ENCODE measurements at regions not wholly inside any gene's neighbourhood (a gene's known extent, or its start where the extent isn't known, plus 50 kb on each side); places are given as distances from the start of the nearest gene placed in this dataset.

GRCh38 chr12:66919466-66919865 lies 240.6 kb upstream of the GRIP1 start:
- no peaks in the 10 kb centered on the region for H3K27me3 ChIP-seq (replicated peaks)
- no peak overlapping the region for H3K27ac ChIP-seq
- in situ Hi-C loops (cut with HindIII; ENCODE audit: low pct_ligation_motif_present, low sequenced_read_pairs) = no loop called here
- H3K4me3 ChIP-seq (ENCODE audit: low read depth, low read length) = no peak overlapping the region
- no peak for TF ChIP-seq CTCF (IDR thresholded peaks at IDR 0.05; ENCODE audit: low read depth, low read length, missing control alignments)
- H3K36me3 ChIP-seq (replicated peaks) = no peaks in the 10 kb centered on the region
- DNase-seq = no peak

- no peak overlapping the region for H3K27ac ChIP-seq
- in situ Hi-C loops (cut with HindIII; ENCODE audit: low pct_ligation_motif_present, low sequenced_read_pairs) = no loop called here
- H3K4me3 ChIP-seq (ENCODE audit: low read depth, low read length) = no peak overlapping the region
- DNase-seq = no peak
- H3K27me3 ChIP-seq (replicated peaks) = no peaks in the 10 kb centered on the region
- no peak for TF ChIP-seq CTCF (IDR thresholded peaks at IDR 0.05; ENCODE audit: low read depth, low read length, missing control alignments)
- no peaks in the 10 kb centered on the region for H3K36me3 ChIP-seq (replicated peaks)
Observed at GRCh38 chr12:66920205-66920604, 241.3 kb upstream of the GRIP1 start.

GRCh38 chr12:66921151-66921550 lies 242.3 kb upstream of the GRIP1 start:
- TF ChIP-seq CTCF (IDR thresholded peaks at IDR 0.05; ENCODE audit: low read depth, low read length, missing control alignments) = no peak
- Histone ChIP-seq H3K27me3 (replicated peaks) (no peaks in the 10 kb centered on the region), H3K4me3 (ENCODE audit: low read depth, low read length) (no peak overlapping the region), H3K36me3 (replicated peaks) (no peaks in the 10 kb centered on the region), H3K27ac (no peak overlapping the region)
- in situ Hi-C loops (cut with HindIII; ENCODE audit: low pct_ligation_motif_present, low sequenced_read_pairs) = no loop called here
- DNase-seq = no peak

- no peak for TF ChIP-seq CTCF (IDR thresholded peaks at IDR 0.05; ENCODE audit: low read depth, low read length, missing control alignments)
- Histone ChIP-seq H3K27ac (no peak overlapping the region), H3K4me3 (ENCODE audit: low read depth, low read length) (no peak overlapping the region), H3K27me3 (replicated peaks) (no peaks in the 10 kb centered on the region), H3K36me3 (replicated peaks) (no peaks in the 10 kb centered on the region)
- in situ Hi-C loops (cut with HindIII; ENCODE audit: low pct_ligation_motif_present, low sequenced_read_pairs) = no loop called here
- no peak for DNase-seq
Observed at GRCh38 chr12:66925083-66925482, 246.2 kb upstream of the GRIP1 start.

GRCh38 chr12:66929121-66929520 lies 250.2 kb upstream of the GRIP1 start:
- no peak overlapping the region for H3K4me3 ChIP-seq (ENCODE audit: low read depth, low read length)
- in situ Hi-C loops (cut with HindIII; ENCODE audit: low pct_ligation_motif_present, low sequenced_read_pairs) = no loop called here
- DNase-seq = no peak
- TF ChIP-seq CTCF (IDR thresholded peaks at IDR 0.05; ENCODE audit: low read depth, low read length, missing control alignments) = no peak
- no peaks in the 10 kb centered on the region for H3K36me3 ChIP-seq (replicated peaks)
- H3K27ac ChIP-seq = no peak overlapping the region
- H3K27me3 ChIP-seq (replicated peaks) = no peaks in the 10 kb centered on the region

- H3K4me3 ChIP-seq (ENCODE audit: low read depth, low read length) = no peak overlapping the region
- no peak overlapping the region for H3K27ac ChIP-seq
- no peaks in the 10 kb centered on the region for H3K27me3 ChIP-seq (replicated peaks)
- DNase-seq = no peak
- H3K36me3 ChIP-seq (replicated peaks) = no peaks in the 10 kb centered on the region
- TF ChIP-seq CTCF (IDR thresholded peaks at IDR 0.05; ENCODE audit: low read depth, low read length, missing control alignments) = no peak
- in situ Hi-C loops (cut with HindIII; ENCODE audit: low pct_ligation_motif_present, low sequenced_read_pairs) = no loop called here
Observed at GRCh38 chr12:66931091-66931490, 252.2 kb upstream of the GRIP1 start.

Measured in brain microvascular endothelial cell (primary cell).